B cell (primary cell): ENCODE measurements at regions not wholly inside any gene's neighbourhood (a gene's known extent, or its start where the extent isn't known, plus 50 kb on each side); places are given as distances from the start of the nearest gene placed in this dataset.

Experiments used
- ATAC-seq: fragments of 200-7000 bp; cut with Tn5 transposase; one replicate; pipeline ENCODE4 v1.10.0; 2021; ENCODE audit warnings: low read depth, mild to moderate bottlenecking, moderate number of reproducible peaks, moderate library complexity
- CTCF ChIA-PET: fragments of 350-600 bp; sonication (Branson Sonifier 250); formaldehyde crosslinking; loops from one replicate; lab custom pipeline; 2021; ENCODE audit warnings: antibody characterized with exemption, inconsistent platforms; lab: Charles Lee
- POLR2A ChIA-PET: fragments of 350-600 bp; sonication (Branson Sonifier 250); formaldehyde crosslinking; loops from one replicate; lab custom pipeline; 2021; ENCODE audit warnings: antibody characterized with exemption; lab: Charles Lee
- DNase-seq: peaks from one replicate; pipeline ENCODE4 v3.0.0; 2013
- H2AFZ ChIP-seq: 2 replicates; pipeline ENCODE4 v1.6.1; 2012; ENCODE audit warnings: mild to moderate bottlenecking, low read depth, low read length; ENCODE audit not compliant: insufficient read depth, poor library complexity, severe bottlenecking
- H3K27ac ChIP-seq, 2 donors: 1 replicate in 1 of 2; 2 replicates in 1 of 2; pipeline ENCODE4 v1.5.1; 2012 to 2013; ENCODE audit warnings: low read length in 2 of 2, mild to moderate bottlenecking in 2 of 2, moderate library complexity in 1 of 2
- H3K27me3 ChIP-seq, 4 experiments: fragments of 200-600 bp in 1 of 4; sonication (generic) in 1 of 4; replicated peaks in 1 of 4; 1 replicate in 2 of 4; 2 replicates in 2 of 4; pipeline versions ENCODE4 v1.6.1 to v1.7.0; 2013 to 2016; ENCODE audit warnings: low read length in 3 of 4, mild to moderate bottlenecking in 2 of 4, mixed read lengths in 1 of 4, moderate library complexity in 1 of 4; ENCODE audit not compliant: insufficient read depth in 4 of 4, control insufficient read depth in 3 of 4; ENCODE audit errors: control extremely low read depth in 1 of 4
- H3K36me3 ChIP-seq, 2 experiments: replicated peaks in 1 of 2; 1 replicate in 1 of 2; 2 replicates in 1 of 2; pipeline versions ENCODE4 v1.6.1 to v1.7.1; 2013; ENCODE audit warnings: low read length in 1 of 2; ENCODE audit not compliant: insufficient read depth in 2 of 2, control insufficient read depth in 1 of 2; ENCODE audit errors: control extremely low read depth in 1 of 2, extremely low read depth in 1 of 2
- H3K4me1 ChIP-seq, 2 donors: fragments of 200-600 bp in 1 of 2; sonication (generic) in 1 of 2; 1 replicate in 1 of 2; 2 replicates in 1 of 2; pipeline versions ENCODE4 v1.5.1 to v1.6.1; 2013 to 2017; ENCODE audit warnings: low read length in 2 of 2; ENCODE audit not compliant: control insufficient read depth in 2 of 2, insufficient read depth in 2 of 2
- H3K4me2 ChIP-seq: replicated peaks from 2 replicates; pipeline ENCODE3; 2012; ENCODE audit warnings: mild to moderate bottlenecking, low read depth, low read length; ENCODE audit not compliant: poor library complexity, severe bottlenecking
- H3K4me3 ChIP-seq, 5 experiments: fragments of 200-600 bp in 1 of 5; sonication (generic) in 1 of 5; 1 replicate in 3 of 5; 2 replicates in 2 of 5; pipeline versions ENCODE4 v1.5.1 to v1.7.0; 2011 to 2016; ENCODE audit warnings: low read length in 4 of 5, mild to moderate bottlenecking in 4 of 5, low read depth in 2 of 5, control low read depth in 1 of 5, moderate library complexity in 1 of 5; ENCODE audit not compliant: insufficient read depth in 1 of 5; ENCODE audit errors: control extremely low read depth in 1 of 5, extremely low read depth in 1 of 5
- H3K79me2 ChIP-seq: fragments of 200-600 bp; sonication (generic); one replicate; pipeline ENCODE4 v1.6.0; 2016; ENCODE audit warnings: low read length; ENCODE audit not compliant: control insufficient read depth, insufficient read depth
- H3K9ac ChIP-seq: fragments of 200-600 bp; sonication (generic); 2 replicates; pipeline ENCODE4 v1.6.1; 2017; ENCODE audit warnings: mild to moderate bottlenecking, low read length, moderate library complexity
- H3K9me3 ChIP-seq, 3 donors: one replicate each; pipeline versions ENCODE4 v1.6.1 to v1.7.1; 2013; ENCODE audit warnings: low read length in 2 of 3; ENCODE audit not compliant: control insufficient read depth in 2 of 3, insufficient read depth in 1 of 3; ENCODE audit errors: control extremely low read depth in 1 of 3
- H4K20me1 ChIP-seq: 2 replicates; pipeline ENCODE4 v1.6.0; 2012; ENCODE audit warnings: mild to moderate bottlenecking, low read length; ENCODE audit not compliant: insufficient read depth, control insufficient read depth, poor library complexity, severe bottlenecking
- H3K27ac Mint-ChIP-seq: one replicate; pipeline ENCODE4 v1.8.0; 2021; ENCODE audit warnings: mixed read lengths
- H3K27me3 Mint-ChIP-seq: one replicate; pipeline ENCODE4 v1.8.0; 2021; ENCODE audit warnings: mixed read lengths
- H3K4me1 Mint-ChIP-seq: one replicate; pipeline ENCODE4 v1.8.0; 2021; ENCODE audit warnings: mixed read lengths
- H3K4me3 Mint-ChIP-seq: one replicate; pipeline ENCODE4 v1.8.0; 2021; ENCODE audit warnings: mixed read lengths
- H3K9me3 Mint-ChIP-seq: one replicate; pipeline ENCODE4 v1.8.0; 2022; ENCODE audit warnings: mixed read lengths; ENCODE audit not compliant: insufficient read depth
- CTCF ChIP-seq: fragments of 200-600 bp; IDR thresholded peaks from one replicate; pipeline ENCODE4 v1.8.0; 2022; ENCODE audit warnings: antibody characterized with exemption, mild to moderate bottlenecking
- EZH2 ChIP-seq: IDR thresholded peaks from 2 replicates; pipeline ENCODE4 v1.6.1; 2012; ENCODE audit warnings: borderline replicate concordance, low read depth, mild to moderate bottlenecking, moderate library complexity, low read length; ENCODE audit not compliant: insufficient read depth, poor library complexity, severe bottlenecking
- WGBS: methylation state at CpG from one replicate; pipeline ENCODE4 v1.1.5; 2013; ENCODE audit warnings: missing lambda C conversion rate; ENCODE audit not compliant: insufficient coverage; 5-methylcytosine and 5-hydroxymethylcytosine counted together
- intact Hi-C: fragments of 100-400 bp; cut with micrococcal nuclease; formaldehyde crosslinking; loops from one replicate; pipeline ENCODE4 v1.10.0; 2022

DNA sequence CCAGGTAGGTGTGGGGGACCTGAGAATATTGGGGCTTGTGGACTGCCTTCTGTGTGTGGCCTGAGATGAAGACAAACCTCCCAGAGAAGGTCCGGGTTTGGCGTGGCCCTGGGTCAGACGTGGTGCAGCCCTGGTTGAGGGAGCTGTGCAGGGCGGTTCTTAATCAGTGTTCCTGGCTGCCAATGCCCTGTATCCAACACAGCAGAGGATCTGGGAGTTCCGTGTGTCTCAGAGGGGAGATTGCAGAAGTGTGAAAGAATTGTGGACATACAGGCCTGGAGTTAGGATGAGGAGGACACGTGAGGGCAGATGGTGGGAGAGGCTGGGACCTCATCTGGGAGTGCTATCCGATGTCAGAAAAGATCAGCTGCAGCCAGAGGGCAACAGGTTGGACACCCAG, 102.0 kb upstream of the NECTIN1 start:
- Histone ChIP-seq H3K9ac (no peak overlapping the region), H3K4me1 (no peaks in the 10 kb centered on the region), H3K4me3 (no peak overlapping the region), H3K36me3 (no peaks in the 10 kb centered on the region), H3K4me2 (no peak overlapping the region), H3K9me3 (peaks cover 0 to 6% (median 1%) of the 10 kb centered on the region in 3 donors), H3K27me3 (peaks cover 0 to 8% (median 0%) of the 10 kb centered on the region in 4 experiments), H4K20me1 (no peaks in the 10 kb centered on the region), H2AFZ (no peak overlapping the region), H3K27ac (no peak overlapping the region), H3K79me2 (no peaks in the 10 kb centered on the region)
- H3K27ac Mint-ChIP-seq: no peak overlapping the region
- TF ChIP-seq EZH2: no peak
- no peak for TF ChIP-seq CTCF
- no peak for DNase-seq
- no peaks in the 10 kb centered on the region for H3K9me3 Mint-ChIP-seq
- H3K27me3 Mint-ChIP-seq: peaks cover 37% of the 10 kb centered on the region
- POLR2A ChIA-PET: no interaction called here
- CTCF ChIA-PET: no interaction called here
- 83% methylated on average over 7 of the region's 7 CpGs for WGBS
- intact Hi-C loops: no loop called here
- H3K4me1 Mint-ChIP-seq: no peaks in the 10 kb centered on the region
- ATAC-seq: no peak
- H3K4me3 Mint-ChIP-seq: no peak overlapping the region

- ATAC-seq (no peak), DNase-seq (no peak)
- no peak overlapping the region for H3K4me2 ChIP-seq
- no peak overlapping the region for H3K27ac Mint-ChIP-seq
- POLR2A ChIA-PET: no interaction called here
- peaks cover 5% of the 10 kb centered on the region for H3K9me3 Mint-ChIP-seq
- CTCF ChIA-PET: no interaction called here
- no peaks in the 10 kb centered on the region for H3K4me1 Mint-ChIP-seq
- H3K4me3 ChIP-seq: no peak overlapping the region
- H3K36me3 ChIP-seq: no peaks in the 10 kb centered on the region
- WGBS: no CpG with 5 or more reads among the region's 6 CpGs
- H3K9me3 ChIP-seq: peaks cover 0 to 6% (median 5%) of the 10 kb centered on the region in 3 donors
- intact Hi-C loops: no loop called here
- peaks cover 0 to 8% (median 0%) of the 10 kb centered on the region in 4 experiments for H3K27me3 ChIP-seq
- no peak overlapping the region for H3K27ac ChIP-seq
- no peaks in the 10 kb centered on the region for H4K20me1 ChIP-seq
- no peak overlapping the region for H3K9ac ChIP-seq
- H3K79me2 ChIP-seq: no peaks in the 10 kb centered on the region
- no peak overlapping the region for H3K4me3 Mint-ChIP-seq
- no peak for TF ChIP-seq CTCF
- TF ChIP-seq EZH2: no peak
- H3K4me1 ChIP-seq: no peaks in the 10 kb centered on the region
- no peak overlapping the region for H2AFZ ChIP-seq
- peaks cover 43% of the 10 kb centered on the region for H3K27me3 Mint-ChIP-seq
Observed at GRCh38 chr11:119830400-119830799, 101.4 kb upstream of the NECTIN1 start.
